ENCODE measurements at regions not wholly inside any gene's neighbourhood (a gene's known extent, or its start where the extent isn't known, plus 50 kb on each side); places are given as distances from the start of the nearest gene placed in this dataset.

- Histone ChIP-seq H3K9me2 (ENCODE audit: insufficient read depth, low read length) (no peaks in the 10 kb centered on the region), H3K27me3 (ENCODE audit: insufficient read depth, low read depth, low read length) (no peaks in the 10 kb centered on the region), H3K36me3 (ENCODE audit: insufficient read depth, low read length) (no peaks in the 10 kb centered on the region), H2AFZ (ENCODE audit: low read depth, low read length) (no peak overlapping the region), H3K4me2 (ENCODE audit: low read length) (no peak overlapping the region), H3K4me3 (ENCODE audit: low read length) (no peak overlapping the region), H3K9me3 (ENCODE audit: low read length) (no peaks in the 10 kb centered on the region), H3K9ac (ENCODE audit: low read length) (no peak overlapping the region), H4K20me1 (ENCODE audit: insufficient read depth) (no peaks in the 10 kb centered on the region), H3K27ac (ENCODE audit: low read length) (no peak overlapping the region), H3K79me2 (replicated peaks; ENCODE audit: insufficient read depth, low read length) (no peaks in the 10 kb centered on the region), H3F3A (ENCODE audit: insufficient read depth, low read length, poor library complexity, severe bottlenecking) (no peaks in the 10 kb centered on the region)
- TF ChIP-seq POLR2AphosphoS5 (IDR thresholded peaks at IDR 0.05): no peak
- TF ChIP-seq, protein P1, sequence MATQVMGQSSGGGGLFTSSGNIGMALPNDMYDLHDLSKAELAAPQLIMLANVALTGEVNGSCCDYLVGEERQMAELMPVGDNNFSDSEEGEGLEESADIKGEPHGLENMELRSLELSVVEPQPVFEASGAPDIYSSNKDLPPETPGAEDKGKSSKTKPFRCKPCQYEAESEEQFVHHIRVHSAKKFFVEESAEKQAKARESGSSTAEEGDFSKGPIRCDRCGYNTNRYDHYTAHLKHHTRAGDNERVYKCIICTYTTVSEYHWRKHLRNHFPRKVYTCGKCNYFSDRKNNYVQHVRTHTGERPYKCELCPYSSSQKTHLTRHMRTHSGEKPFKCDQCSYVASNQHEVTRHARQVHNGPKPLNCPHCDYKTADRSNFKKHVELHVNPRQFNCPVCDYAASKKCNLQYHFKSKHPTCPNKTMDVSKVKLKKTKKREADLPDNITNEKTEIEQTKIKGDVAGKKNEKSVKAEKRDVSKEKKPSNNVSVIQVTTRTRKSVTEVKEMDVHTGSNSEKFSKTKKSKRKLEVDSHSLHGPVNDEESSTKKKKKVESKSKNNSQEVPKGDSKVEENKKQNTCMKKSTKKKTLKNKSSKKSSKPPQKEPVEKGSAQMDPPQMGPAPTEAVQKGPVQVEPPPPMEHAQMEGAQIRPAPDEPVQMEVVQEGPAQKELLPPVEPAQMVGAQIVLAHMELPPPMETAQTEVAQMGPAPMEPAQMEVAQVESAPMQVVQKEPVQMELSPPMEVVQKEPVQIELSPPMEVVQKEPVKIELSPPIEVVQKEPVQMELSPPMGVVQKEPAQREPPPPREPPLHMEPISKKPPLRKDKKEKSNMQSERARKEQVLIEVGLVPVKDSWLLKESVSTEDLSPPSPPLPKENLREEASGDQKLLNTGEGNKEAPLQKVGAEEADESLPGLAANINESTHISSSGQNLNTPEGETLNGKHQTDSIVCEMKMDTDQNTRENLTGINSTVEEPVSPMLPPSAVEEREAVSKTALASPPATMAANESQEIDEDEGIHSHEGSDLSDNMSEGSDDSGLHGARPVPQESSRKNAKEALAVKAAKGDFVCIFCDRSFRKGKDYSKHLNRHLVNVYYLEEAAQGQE (IDR thresholded peaks at IDR 0.05; ENCODE audit: borderline replicate concordance): no peak
- TF ChIP-seq MXI1 (conservative IDR thresholded peaks at IDR 0.05; ENCODE audit: poor library complexity, severe bottlenecking): no peak
- TF ChIP-seq RAD21 (conservative IDR thresholded peaks at IDR 0.05): no peak
- no peak for TF ChIP-seq EZH2 (IDR thresholded peaks at IDR 0.05; ENCODE audit: borderline replicate concordance, insufficient read depth, low read length, poor library complexity, severe bottlenecking)
- TF ChIP-seq, protein P2, sequence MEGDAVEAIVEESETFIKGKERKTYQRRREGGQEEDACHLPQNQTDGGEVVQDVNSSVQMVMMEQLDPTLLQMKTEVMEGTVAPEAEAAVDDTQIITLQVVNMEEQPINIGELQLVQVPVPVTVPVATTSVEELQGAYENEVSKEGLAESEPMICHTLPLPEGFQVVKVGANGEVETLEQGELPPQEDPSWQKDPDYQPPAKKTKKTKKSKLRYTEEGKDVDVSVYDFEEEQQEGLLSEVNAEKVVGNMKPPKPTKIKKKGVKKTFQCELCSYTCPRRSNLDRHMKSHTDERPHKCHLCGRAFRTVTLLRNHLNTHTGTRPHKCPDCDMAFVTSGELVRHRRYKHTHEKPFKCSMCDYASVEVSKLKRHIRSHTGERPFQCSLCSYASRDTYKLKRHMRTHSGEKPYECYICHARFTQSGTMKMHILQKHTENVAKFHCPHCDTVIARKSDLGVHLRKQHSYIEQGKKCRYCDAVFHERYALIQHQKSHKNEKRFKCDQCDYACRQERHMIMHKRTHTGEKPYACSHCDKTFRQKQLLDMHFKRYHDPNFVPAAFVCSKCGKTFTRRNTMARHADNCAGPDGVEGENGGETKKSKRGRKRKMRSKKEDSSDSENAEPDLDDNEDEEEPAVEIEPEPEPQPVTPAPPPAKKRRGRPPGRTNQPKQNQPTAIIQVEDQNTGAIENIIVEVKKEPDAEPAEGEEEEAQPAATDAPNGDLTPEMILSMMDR (IDR thresholded peaks at IDR 0.05; ENCODE audit: poor library complexity, severe bottlenecking): no peak
- no peak for TF ChIP-seq SMC3 (conservative IDR thresholded peaks at IDR 0.05; ENCODE audit: poor library complexity)
- no peak for TF ChIP-seq TAF1 (IDR thresholded peaks at IDR 0.05; ENCODE audit: low read depth)
These were observed 88.5 kb upstream of the APCDD1 start for GRCh38 chr18:10365901-10366300.

DNA sequence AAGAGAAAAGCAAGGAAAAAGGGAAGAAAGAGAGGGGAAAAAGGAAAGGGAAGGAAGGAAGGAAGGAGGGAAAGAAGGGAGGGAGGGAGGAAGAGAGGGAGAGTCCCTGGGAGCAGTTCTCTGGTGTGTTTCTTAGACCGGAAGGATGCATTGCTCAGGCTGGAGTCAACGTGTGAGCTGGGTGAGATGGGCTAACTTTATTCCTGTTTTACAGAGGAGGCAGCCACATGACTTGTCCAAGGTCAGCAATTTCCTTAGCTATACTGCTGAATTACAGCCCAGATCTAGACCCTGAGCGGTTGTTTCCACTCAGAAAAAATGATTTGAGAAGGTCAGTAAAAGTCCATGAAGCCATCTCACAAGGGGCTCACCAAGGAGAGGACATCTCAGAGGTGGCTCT lies 86.6 kb upstream of the APCDD1 start:
- Histone ChIP-seq H3K4me2 (ENCODE audit: low read length) (no peak overlapping the region), H3K79me2 (replicated peaks; ENCODE audit: insufficient read depth, low read length) (no peaks in the 10 kb centered on the region), H3F3A (ENCODE audit: insufficient read depth, low read length, poor library complexity, severe bottlenecking) (no peaks in the 10 kb centered on the region), H3K9me3 (ENCODE audit: low read length) (no peaks in the 10 kb centered on the region), H3K27ac (ENCODE audit: low read length) (no peak overlapping the region), H3K36me3 (ENCODE audit: insufficient read depth, low read length) (no peaks in the 10 kb centered on the region), H3K27me3 (ENCODE audit: insufficient read depth, low read depth, low read length) (no peaks in the 10 kb centered on the region), H3K9me2 (ENCODE audit: insufficient read depth, low read length) (no peaks in the 10 kb centered on the region), H3K9ac (ENCODE audit: low read length) (no peak overlapping the region), H2AFZ (ENCODE audit: low read depth, low read length) (no peak overlapping the region), H4K20me1 (ENCODE audit: insufficient read depth) (no peaks in the 10 kb centered on the region), H3K4me3 (ENCODE audit: low read length) (no peak overlapping the region)
- no peak for TF ChIP-seq MXI1 (conservative IDR thresholded peaks at IDR 0.05; ENCODE audit: poor library complexity, severe bottlenecking)
- TF ChIP-seq, protein P2 (IDR thresholded peaks at IDR 0.05; ENCODE audit: poor library complexity, severe bottlenecking): no peak
- TF ChIP-seq POLR2AphosphoS5 (IDR thresholded peaks at IDR 0.05): no peak
- no peak for TF ChIP-seq EZH2 (IDR thresholded peaks at IDR 0.05; ENCODE audit: borderline replicate concordance, insufficient read depth, low read length, poor library complexity, severe bottlenecking)
- no peak for TF ChIP-seq TAF1 (IDR thresholded peaks at IDR 0.05; ENCODE audit: low read depth)
- TF ChIP-seq EP300 (conservative IDR thresholded peaks at IDR 0.05; ENCODE audit: poor library complexity, severe bottlenecking): no peak
